SK-N-SH (cell line): ENCODE measurements at regions not wholly inside any gene's neighbourhood (a gene's known extent, or its start where the extent isn't known, plus 50 kb on each side); places are given as distances from the start of the nearest gene placed in this dataset.

ENCODE experiments used
- CTCF ChIA-PET: fragments of 300-600, 350-600 bp; formaldehyde crosslinking; extraction: SDS; loops from one replicate; lab custom pipeline; 2021; lab: Yijun Ruan, JAX
- POLR2A ChIA-PET: fragments of 350-600 bp; sonication (Branson Sonifier 250); formaldehyde crosslinking; extraction: SDS; loops from one replicate; lab custom pipeline; 2020; ENCODE audit warnings: antibody characterized with exemption, inconsistent platforms; lab: Yijun Ruan, JAX
- DNase-seq: peaks from one replicate; pipeline ENCODE4 v3.0.0; 2012
- H2AFZ ChIP-seq: fragments of 200-600 bp; sonication (generic); 2 replicates; pipeline ENCODE4 v1.8.1; 2016; ENCODE audit warnings: antibody characterized with exemption, mild to moderate bottlenecking, low read depth
- H3F3A ChIP-seq: fragments of 200-600 bp; sonication (generic); replicated peaks from 2 replicates; pipeline ENCODE3; 2016; ENCODE audit warnings: antibody characterized with exemption, mild to moderate bottlenecking; ENCODE audit not compliant: insufficient read depth
- H3K27ac ChIP-seq, 2 experiments: fragments of 200-500 bp in 1 of 2; fragments of 200-600 bp in 1 of 2; sonication (Bioruptor generic) in 1 of 2; sonication (generic), shearing (Covaris generic) in 1 of 2; 2 replicates each; pipeline versions ENCODE4 v1.5.1 to v1.6.1; 2014 to 2016; ENCODE audit warnings: low read depth in 2 of 2, inconsistent platforms in 1 of 2, low read length in 1 of 2, mild to moderate bottlenecking in 1 of 2, mixed read lengths in 1 of 2
- H3K27me3 ChIP-seq: fragments of 200-600 bp; sonication (generic), shearing (Covaris generic); 2 replicates; pipeline ENCODE4 v1.6.1; 2016; ENCODE audit warnings: mixed run types; ENCODE audit not compliant: insufficient read depth
- H3K36me3 ChIP-seq, 2 experiments: fragments of 200-500 bp in 1 of 2; fragments of 200-600 bp in 1 of 2; sonication (Bioruptor generic) in 1 of 2; sonication (generic) in 1 of 2; replicated peaks in 1 of 2; 2 replicates each; pipeline versions ENCODE3 to v1.5.1; 2014 to 2016; ENCODE audit warnings: low read length in 1 of 2, mild to moderate bottlenecking in 1 of 2; ENCODE audit not compliant: insufficient read depth in 2 of 2, control insufficient read depth in 1 of 2
- H3K4me1 ChIP-seq, 2 experiments: fragments of 200-500 bp in 1 of 2; fragments of 200-600 bp in 1 of 2; sonication (Bioruptor generic) in 1 of 2; sonication (generic), shearing (Covaris generic) in 1 of 2; 2 replicates each; pipeline versions ENCODE4 v1.5.1 to v1.6.1; 2014 to 2016; ENCODE audit warnings: low read depth in 1 of 2, low read length in 1 of 2, mixed run types in 1 of 2; ENCODE audit not compliant: insufficient read depth in 2 of 2, control insufficient read depth in 1 of 2
- H3K4me2 ChIP-seq: fragments of 200-600 bp; sonication (generic), shearing (Covaris generic); 2 replicates; pipeline ENCODE4 v1.6.1; 2017; ENCODE audit warnings: mixed run types
- H3K4me3 ChIP-seq, 2 experiments: fragments of 200-500 bp in 1 of 2; fragments of 200-600 bp in 1 of 2; sonication (Bioruptor generic) in 1 of 2; sonication (generic), shearing (Covaris generic) in 1 of 2; 2 replicates each; pipeline versions ENCODE4 v1.5.1 to v1.8.1; 2014 to 2016; ENCODE audit warnings: low read depth in 2 of 2, inconsistent platforms in 1 of 2, low read length in 1 of 2, mild to moderate bottlenecking in 1 of 2, mixed read lengths in 1 of 2, moderate library complexity in 1 of 2
- H3K79me2 ChIP-seq: fragments of 200-600 bp; sonication (generic); 2 replicates; pipeline ENCODE4 v1.8.1; 2017; ENCODE audit warnings: mild to moderate bottlenecking; ENCODE audit not compliant: insufficient read depth
- H3K9ac ChIP-seq: fragments of 200-600 bp; sonication (generic); 2 replicates; pipeline ENCODE4 v1.6.1; 2017; ENCODE audit warnings: mixed run types
- H3K9me2 ChIP-seq: fragments of 200-600 bp; sonication (generic); 2 replicates; pipeline ENCODE4 v1.6.1; 2017; ENCODE audit warnings: mixed run types
- H3K9me3 ChIP-seq: fragments of 200-600 bp; sonication (generic); 2 replicates; pipeline ENCODE4 v1.6.1; 2017; ENCODE audit warnings: mixed run types, mild to moderate bottlenecking, moderate library complexity
- H4K20me1 ChIP-seq: fragments of 200-600 bp; sonication (generic); 2 replicates; pipeline ENCODE4 v1.6.1; 2017; ENCODE audit warnings: mild to moderate bottlenecking, mixed run types; ENCODE audit not compliant: insufficient read depth
- EP300 ChIP-seq, 2 experiments: IDR thresholded peaks; 2 replicates each; pipeline versions ENCODE4 v1.4.0 to v1.6.1; 2012; ENCODE audit warnings: borderline replicate concordance in 1 of 2, low read depth in 1 of 2, low read length in 1 of 2
- FOSL2 ChIP-seq: IDR thresholded peaks from 2 replicates; pipeline ENCODE4 v1.4.0; 2012; ENCODE audit warnings: low read depth, mild to moderate bottlenecking, moderate library complexity, borderline replicate concordance
- GABPA ChIP-seq: IDR thresholded peaks from 2 replicates; pipeline ENCODE4 v1.4.0; 2012; ENCODE audit warnings: low read depth, mild to moderate bottlenecking
- GATA2 ChIP-seq: sonication (generic); formaldehyde crosslinking; IDR thresholded peaks from 2 replicates; pipeline ENCODE4 v1.5.0; 2020; ENCODE audit warnings: mild to moderate bottlenecking, missing genetic modification reagents
- MEF2A ChIP-seq: IDR thresholded peaks from 2 replicates; pipeline ENCODE4 v1.4.0; 2012; ENCODE audit warnings: low read depth, borderline replicate concordance
- NFIC ChIP-seq: IDR thresholded peaks from 2 replicates; pipeline ENCODE4 v1.4.0; 2012; ENCODE audit warnings: borderline replicate concordance
- NRF1 ChIP-seq: IDR thresholded peaks from 2 replicates; pipeline ENCODE4 v1.6.1; 2012; ENCODE audit warnings: low read depth, mild to moderate bottlenecking, low read length
- RAD21 ChIP-seq: IDR thresholded peaks from 2 replicates; pipeline ENCODE4 v1.6.1; 2012; ENCODE audit warnings: mild to moderate bottlenecking, low read length
- RFX5 ChIP-seq: IDR thresholded peaks from 2 replicates; pipeline ENCODE4 v1.6.1; 2012; ENCODE audit warnings: mild to moderate bottlenecking, improper control_type of control experiment, low read length
- RXRA ChIP-seq: IDR thresholded peaks from 2 replicates; pipeline ENCODE4 v1.4.0; 2012; ENCODE audit warnings: low read depth, mild to moderate bottlenecking, borderline replicate concordance
- SMC3 ChIP-seq: IDR thresholded peaks from 2 replicates; pipeline ENCODE4 v1.6.1; 2012; ENCODE audit warnings: low read depth, low read length, improper control_type of control experiment
- TCF12 ChIP-seq: IDR thresholded peaks from 2 replicates; pipeline ENCODE4 v1.4.0; 2012
- WGBS: methylation state at CpG from one replicate; pipeline ENCODE4 v1.1.6; 2017; ENCODE audit warnings: low lambda C conversion rate; 5-methylcytosine and 5-hydroxymethylcytosine counted together
- TF ChIP-seq, protein P1 (sequence below): fragments of 200-600 bp; sonication (generic); IDR thresholded peaks from 2 replicates; pipeline ENCODE4 v1.6.1; 2017; ENCODE audit warnings: antibody characterized with exemption, mild to moderate bottlenecking, moderate library complexity
- TF ChIP-seq, protein P2 (sequence below): IDR thresholded peaks from 2 replicates; pipeline ENCODE4; 2012

DNA sequence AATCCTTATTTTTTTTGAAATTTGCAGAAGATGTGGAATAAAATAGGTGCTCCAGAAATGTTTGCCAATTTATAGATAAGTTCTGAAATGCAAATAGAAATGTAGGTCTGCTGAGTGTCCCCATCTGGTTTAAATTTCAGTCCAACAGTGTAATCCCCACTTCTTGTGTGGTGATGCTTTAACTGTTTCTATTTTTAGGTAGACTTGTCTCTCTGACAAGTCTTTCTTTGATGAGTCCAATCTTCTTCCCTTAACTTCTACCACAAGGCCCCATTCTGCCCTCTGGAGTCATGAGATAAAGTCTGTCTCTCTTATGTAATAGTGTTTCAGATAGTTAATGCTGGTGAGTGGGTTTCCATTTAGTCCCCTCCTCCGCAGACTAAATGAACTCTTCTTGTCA lies 390.4 kb downstream of the RFC3 start:
- H3K27me3 ChIP-seq = no peaks in the 10 kb centered on the region
- H3F3A ChIP-seq = peaks cover 19% of the 10 kb centered on the region
- H3K9me3 ChIP-seq = no peaks in the 10 kb centered on the region
- DNase-seq = no peak
- ChIA-PET POLR2A (no interaction called here), CTCF (interaction anchor here (1.1 kb wide), 1 partner anchor 11 kb away, joined by 3 read pairs; no protein-coding TSS in a partner anchor)
- H3K4me1 ChIP-seq = peaks cover 0 to 17% of the 10 kb centered on the region in 2 experiments; a peak in 3 of 4 replicates
- H3K4me2 ChIP-seq = peak overlapping the region; percentile 9; the same call in 1 of the 2 replicates
- no peak overlapping the region for H3K4me3 ChIP-seq
- peak overlapping the region; percentile 78 to 80; a peak in 3 of 4 replicates for H3K27ac ChIP-seq
- H3K36me3 ChIP-seq = no peaks in the 10 kb centered on the region
- H3K79me2 ChIP-seq = no peaks in the 10 kb centered on the region; the same call in 1 of the 2 replicates
- H3K9ac ChIP-seq = peak overlapping the region; percentile 43; the same call in 1 of the 2 replicates
- TF ChIP-seq RAD21 (no peak), FOSL2 (0 out of 2 replicates have a peak, but pooled peaks have one; percentile 3), NFIC (peak; percentile 12; the same call in 1 of the 2 replicates), RFX5 (no peak), RXRA (peak; percentile 19; the same call in 1 of the 2 replicates), MEF2A (peak; percentile 82; the same call in 1 of the 2 replicates), TCF12 (peak; percentile 78)
- TF ChIP-seq, protein P1, sequence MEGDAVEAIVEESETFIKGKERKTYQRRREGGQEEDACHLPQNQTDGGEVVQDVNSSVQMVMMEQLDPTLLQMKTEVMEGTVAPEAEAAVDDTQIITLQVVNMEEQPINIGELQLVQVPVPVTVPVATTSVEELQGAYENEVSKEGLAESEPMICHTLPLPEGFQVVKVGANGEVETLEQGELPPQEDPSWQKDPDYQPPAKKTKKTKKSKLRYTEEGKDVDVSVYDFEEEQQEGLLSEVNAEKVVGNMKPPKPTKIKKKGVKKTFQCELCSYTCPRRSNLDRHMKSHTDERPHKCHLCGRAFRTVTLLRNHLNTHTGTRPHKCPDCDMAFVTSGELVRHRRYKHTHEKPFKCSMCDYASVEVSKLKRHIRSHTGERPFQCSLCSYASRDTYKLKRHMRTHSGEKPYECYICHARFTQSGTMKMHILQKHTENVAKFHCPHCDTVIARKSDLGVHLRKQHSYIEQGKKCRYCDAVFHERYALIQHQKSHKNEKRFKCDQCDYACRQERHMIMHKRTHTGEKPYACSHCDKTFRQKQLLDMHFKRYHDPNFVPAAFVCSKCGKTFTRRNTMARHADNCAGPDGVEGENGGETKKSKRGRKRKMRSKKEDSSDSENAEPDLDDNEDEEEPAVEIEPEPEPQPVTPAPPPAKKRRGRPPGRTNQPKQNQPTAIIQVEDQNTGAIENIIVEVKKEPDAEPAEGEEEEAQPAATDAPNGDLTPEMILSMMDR = 0 out of 2 replicates have a peak, but pooled peaks have one; percentile 19
- TF ChIP-seq, protein P2, sequence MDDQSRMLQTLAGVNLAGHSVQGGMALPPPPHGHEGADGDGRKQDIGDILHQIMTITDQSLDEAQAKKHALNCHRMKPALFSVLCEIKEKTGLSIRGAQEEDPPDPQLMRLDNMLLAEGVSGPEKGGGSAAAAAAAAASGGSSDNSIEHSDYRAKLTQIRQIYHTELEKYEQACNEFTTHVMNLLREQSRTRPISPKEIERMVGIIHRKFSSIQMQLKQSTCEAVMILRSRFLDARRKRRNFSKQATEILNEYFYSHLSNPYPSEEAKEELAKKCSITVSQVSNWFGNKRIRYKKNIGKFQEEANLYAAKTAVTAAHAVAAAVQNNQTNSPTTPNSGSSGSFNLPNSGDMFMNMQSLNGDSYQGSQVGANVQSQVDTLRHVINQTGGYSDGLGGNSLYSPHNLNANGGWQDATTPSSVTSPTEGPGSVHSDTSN = peak; percentile 37; the same call in 1 of the 2 replicates
- H4K20me1 ChIP-seq = no peaks in the 10 kb centered on the region
- WGBS = 100% methylated on average over 1 of the region's 1 CpG
- H2AFZ ChIP-seq = no peak overlapping the region
- no peaks in the 10 kb centered on the region for H3K9me2 ChIP-seq

DNA sequence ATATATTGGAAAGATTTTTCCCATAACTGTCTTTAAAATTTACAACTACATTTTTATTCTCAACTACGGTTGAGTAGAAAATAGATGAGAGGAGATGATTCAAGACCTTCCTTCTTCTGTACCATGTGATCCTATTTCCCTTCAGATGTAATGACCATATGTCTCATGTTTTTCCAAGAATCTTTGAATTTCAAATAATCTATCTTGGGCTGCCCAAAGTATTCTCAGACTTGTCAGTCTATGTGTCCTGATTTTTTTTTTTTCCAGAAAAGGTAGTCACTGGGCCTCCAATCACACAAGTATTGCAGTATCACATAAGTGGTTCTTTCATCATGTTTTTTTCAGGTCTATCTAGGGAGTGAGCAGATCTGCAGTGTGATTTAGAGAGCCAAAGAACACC lies 392.4 kb downstream of the RFC3 start:
- H2AFZ ChIP-seq = no peak overlapping the region
- POLR2A ChIA-PET = no interaction called here
- no peaks in the 10 kb centered on the region for H3K36me3 ChIP-seq
- no peak overlapping the region for H3K4me3 ChIP-seq
- H3K9ac ChIP-seq = no peak overlapping the region
- no peak for TF ChIP-seq NRF1
- TF ChIP-seq TCF12 = no peak
- no peak for TF ChIP-seq GATA2 (CRISPR knock-in tag)
- no peak for TF ChIP-seq EP300 (IDR thresholded peaks at IDR 0.05; ENCODE audit: borderline replicate concordance in 1 of 2, low read depth in 1 of 2, low read length in 1 of 2)
- no peak for TF ChIP-seq SMC3
- TF ChIP-seq GABPA = no peak
- H3F3A ChIP-seq = peaks cover 19% of the 10 kb centered on the region
- no peak overlapping the region for H3K4me2 ChIP-seq
- no peak overlapping the region for H3K27ac ChIP-seq
- H3K79me2 ChIP-seq = no peaks in the 10 kb centered on the region; the same call in 1 of the 2 replicates
- peaks cover 0 to 17% of the 10 kb centered on the region in 2 experiments; a peak in 3 of 4 replicates for H3K4me1 ChIP-seq
- 87% methylated on average over 1 of the region's 1 CpG for WGBS
- H3K9me2 ChIP-seq = no peaks in the 10 kb centered on the region
- no peaks in the 10 kb centered on the region for H3K27me3 ChIP-seq
- no peaks in the 10 kb centered on the region for H3K9me3 ChIP-seq
- CTCF ChIA-PET = no interaction called here
- no peaks in the 10 kb centered on the region for H4K20me1 ChIP-seq
- no peak for DNase-seq
